B cell (primary cell): ENCODE measurements at regions not wholly inside any gene's neighbourhood (a gene's known extent, or its start where the extent isn't known, plus 50 kb on each side); places are given as distances from the start of the nearest gene placed in this dataset.

Experiments used
- ATAC-seq: fragments of 200-7000 bp; cut with Tn5 transposase; one replicate; pipeline ENCODE4 v1.10.0; 2021; ENCODE audit warnings: low read depth, mild to moderate bottlenecking, moderate number of reproducible peaks, moderate library complexity
- CTCF ChIA-PET: fragments of 350-600 bp; sonication (Branson Sonifier 250); formaldehyde crosslinking; loops from one replicate; lab custom pipeline; 2021; ENCODE audit warnings: antibody characterized with exemption, inconsistent platforms; lab: Charles Lee
- POLR2A ChIA-PET: fragments of 350-600 bp; sonication (Branson Sonifier 250); formaldehyde crosslinking; loops from one replicate; lab custom pipeline; 2021; ENCODE audit warnings: antibody characterized with exemption; lab: Charles Lee
- DNase-seq: peaks from one replicate; pipeline ENCODE4 v3.0.0; 2013
- H2AFZ ChIP-seq: 2 replicates; pipeline ENCODE4 v1.6.1; 2012; ENCODE audit warnings: mild to moderate bottlenecking, low read depth, low read length; ENCODE audit not compliant: insufficient read depth, poor library complexity, severe bottlenecking
- H3K27ac ChIP-seq, 2 donors: 1 replicate in 1 of 2; 2 replicates in 1 of 2; pipeline ENCODE4 v1.5.1; 2012 to 2013; ENCODE audit warnings: low read length in 2 of 2, mild to moderate bottlenecking in 2 of 2, moderate library complexity in 1 of 2
- H3K27me3 ChIP-seq, 4 experiments: fragments of 200-600 bp in 1 of 4; sonication (generic) in 1 of 4; replicated peaks in 1 of 4; 1 replicate in 2 of 4; 2 replicates in 2 of 4; pipeline versions ENCODE4 v1.6.1 to v1.7.0; 2013 to 2016; ENCODE audit warnings: low read length in 3 of 4, mild to moderate bottlenecking in 2 of 4, mixed read lengths in 1 of 4, moderate library complexity in 1 of 4; ENCODE audit not compliant: insufficient read depth in 4 of 4, control insufficient read depth in 3 of 4; ENCODE audit errors: control extremely low read depth in 1 of 4
- H3K36me3 ChIP-seq, 2 experiments: replicated peaks in 1 of 2; 1 replicate in 1 of 2; 2 replicates in 1 of 2; pipeline versions ENCODE4 v1.6.1 to v1.7.1; 2013; ENCODE audit warnings: low read length in 1 of 2; ENCODE audit not compliant: insufficient read depth in 2 of 2, control insufficient read depth in 1 of 2; ENCODE audit errors: control extremely low read depth in 1 of 2, extremely low read depth in 1 of 2
- H3K4me1 ChIP-seq, 2 donors: fragments of 200-600 bp in 1 of 2; sonication (generic) in 1 of 2; 1 replicate in 1 of 2; 2 replicates in 1 of 2; pipeline versions ENCODE4 v1.5.1 to v1.6.1; 2013 to 2017; ENCODE audit warnings: low read length in 2 of 2; ENCODE audit not compliant: control insufficient read depth in 2 of 2, insufficient read depth in 2 of 2
- H3K4me2 ChIP-seq: replicated peaks from 2 replicates; pipeline ENCODE3; 2012; ENCODE audit warnings: mild to moderate bottlenecking, low read depth, low read length; ENCODE audit not compliant: poor library complexity, severe bottlenecking
- H3K4me3 ChIP-seq, 5 experiments: fragments of 200-600 bp in 1 of 5; sonication (generic) in 1 of 5; 1 replicate in 3 of 5; 2 replicates in 2 of 5; pipeline versions ENCODE4 v1.5.1 to v1.7.0; 2011 to 2016; ENCODE audit warnings: low read length in 4 of 5, mild to moderate bottlenecking in 4 of 5, low read depth in 2 of 5, control low read depth in 1 of 5, moderate library complexity in 1 of 5; ENCODE audit not compliant: insufficient read depth in 1 of 5; ENCODE audit errors: control extremely low read depth in 1 of 5, extremely low read depth in 1 of 5
- H3K79me2 ChIP-seq: fragments of 200-600 bp; sonication (generic); one replicate; pipeline ENCODE4 v1.6.0; 2016; ENCODE audit warnings: low read length; ENCODE audit not compliant: control insufficient read depth, insufficient read depth
- H3K9ac ChIP-seq: fragments of 200-600 bp; sonication (generic); 2 replicates; pipeline ENCODE4 v1.6.1; 2017; ENCODE audit warnings: mild to moderate bottlenecking, low read length, moderate library complexity
- H3K9me3 ChIP-seq, 3 donors: one replicate each; pipeline versions ENCODE4 v1.6.1 to v1.7.1; 2013; ENCODE audit warnings: low read length in 2 of 3; ENCODE audit not compliant: control insufficient read depth in 2 of 3, insufficient read depth in 1 of 3; ENCODE audit errors: control extremely low read depth in 1 of 3
- H4K20me1 ChIP-seq: 2 replicates; pipeline ENCODE4 v1.6.0; 2012; ENCODE audit warnings: mild to moderate bottlenecking, low read length; ENCODE audit not compliant: insufficient read depth, control insufficient read depth, poor library complexity, severe bottlenecking
- H3K27ac Mint-ChIP-seq: one replicate; pipeline ENCODE4 v1.8.0; 2021; ENCODE audit warnings: mixed read lengths
- H3K27me3 Mint-ChIP-seq: one replicate; pipeline ENCODE4 v1.8.0; 2021; ENCODE audit warnings: mixed read lengths
- H3K4me1 Mint-ChIP-seq: one replicate; pipeline ENCODE4 v1.8.0; 2021; ENCODE audit warnings: mixed read lengths
- H3K4me3 Mint-ChIP-seq: one replicate; pipeline ENCODE4 v1.8.0; 2021; ENCODE audit warnings: mixed read lengths
- H3K9me3 Mint-ChIP-seq: one replicate; pipeline ENCODE4 v1.8.0; 2022; ENCODE audit warnings: mixed read lengths; ENCODE audit not compliant: insufficient read depth
- CTCF ChIP-seq: fragments of 200-600 bp; IDR thresholded peaks from one replicate; pipeline ENCODE4 v1.8.0; 2022; ENCODE audit warnings: antibody characterized with exemption, mild to moderate bottlenecking
- EZH2 ChIP-seq: IDR thresholded peaks from 2 replicates; pipeline ENCODE4 v1.6.1; 2012; ENCODE audit warnings: borderline replicate concordance, low read depth, mild to moderate bottlenecking, moderate library complexity, low read length; ENCODE audit not compliant: insufficient read depth, poor library complexity, severe bottlenecking
- WGBS: methylation state at CpG from one replicate; pipeline ENCODE4 v1.1.5; 2013; ENCODE audit warnings: missing lambda C conversion rate; ENCODE audit not compliant: insufficient coverage; 5-methylcytosine and 5-hydroxymethylcytosine counted together
- intact Hi-C: fragments of 100-400 bp; cut with micrococcal nuclease; formaldehyde crosslinking; loops from one replicate; pipeline ENCODE4 v1.10.0; 2022

DNA sequence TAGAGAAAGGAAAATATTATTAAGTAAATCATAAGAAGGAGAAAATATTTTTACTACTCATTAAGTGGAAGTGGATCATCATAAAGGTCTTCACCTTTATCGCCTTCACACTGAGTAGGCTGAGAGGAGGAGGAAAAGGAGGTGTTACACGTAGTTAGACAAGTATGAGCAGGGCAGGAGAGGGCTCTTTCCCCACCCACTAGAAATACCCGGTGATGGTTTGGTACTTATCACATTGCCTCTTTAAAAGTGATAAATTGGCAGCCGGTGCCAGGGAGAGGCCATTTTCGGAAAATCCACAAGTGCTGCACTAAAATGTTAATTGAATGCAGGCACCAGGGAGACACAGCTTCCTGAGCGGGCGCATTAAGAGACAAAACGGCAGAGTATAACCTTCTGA lies 598.7 kb upstream of the SOX11 start:
- H3K4me3 ChIP-seq: no peak overlapping the region
- DNase-seq (no peak), ATAC-seq (no peak)
- H3K79me2 ChIP-seq: no peaks in the 10 kb centered on the region
- WGBS: 91% methylated on average over 5 of the region's 8 CpGs
- H3K4me3 Mint-ChIP-seq: no peak overlapping the region
- CTCF ChIA-PET: no interaction called here
- H3K27ac ChIP-seq: no peak overlapping the region
- no peak overlapping the region for H3K27ac Mint-ChIP-seq
- no peak overlapping the region for H2AFZ ChIP-seq
- no peaks in the 10 kb centered on the region for H3K4me1 Mint-ChIP-seq
- H4K20me1 ChIP-seq: no peaks in the 10 kb centered on the region
- no peak overlapping the region for H3K9ac ChIP-seq
- no peaks in the 10 kb centered on the region for H3K4me1 ChIP-seq
- POLR2A ChIA-PET: no interaction called here
- H3K9me3 ChIP-seq: peaks cover 0 to 3% (median 0%) of the 10 kb centered on the region in 3 donors
- H3K27me3 Mint-ChIP-seq: no peaks in the 10 kb centered on the region
- no peaks in the 10 kb centered on the region for H3K27me3 ChIP-seq
- H3K9me3 Mint-ChIP-seq: peaks cover 5% of the 10 kb centered on the region
- no peaks in the 10 kb centered on the region for H3K36me3 ChIP-seq
- intact Hi-C loops: no loop called here
- H3K4me2 ChIP-seq: no peak overlapping the region
- TF ChIP-seq CTCF: no peak
- no peak for TF ChIP-seq EZH2

- H3K9me3 ChIP-seq: peaks cover 0 to 3% (median 0%) of the 10 kb centered on the region in 3 donors
- H3K4me2 ChIP-seq: no peak overlapping the region
- no peaks in the 10 kb centered on the region for H3K4me1 Mint-ChIP-seq
- H2AFZ ChIP-seq: no peak overlapping the region
- H3K27me3 ChIP-seq: no peaks in the 10 kb centered on the region
- no peak overlapping the region for H3K9ac ChIP-seq
- H3K27ac ChIP-seq: no peak overlapping the region
- H3K27ac Mint-ChIP-seq: no peak overlapping the region
- H3K79me2 ChIP-seq: no peaks in the 10 kb centered on the region
- no peaks in the 10 kb centered on the region for H3K4me1 ChIP-seq
- 80% methylated on average over 2 of the region's 5 CpGs for WGBS
- POLR2A ChIA-PET: no interaction called here
- no peaks in the 10 kb centered on the region for H4K20me1 ChIP-seq
- ATAC-seq (no peak), DNase-seq (no peak)
- no peaks in the 10 kb centered on the region for H3K36me3 ChIP-seq
- CTCF ChIA-PET: no interaction called here
- peaks cover 5% of the 10 kb centered on the region for H3K9me3 Mint-ChIP-seq
- H3K4me3 Mint-ChIP-seq: no peak overlapping the region
- intact Hi-C loops: no loop called here
- no peaks in the 10 kb centered on the region for H3K27me3 Mint-ChIP-seq
- TF ChIP-seq CTCF: no peak
- no peak for TF ChIP-seq EZH2
- H3K4me3 ChIP-seq: no peak overlapping the region
Observed at GRCh38 chr2:5094192-5094591, 598.0 kb upstream of the SOX11 start.
